H9 (cell line): ENCODE measurements at regions not wholly inside any gene's neighbourhood (a gene's known extent, or its start where the extent isn't known, plus 50 kb on each side); places are given as distances from the start of the nearest gene placed in this dataset.

ENCODE experiments used
- DNase-seq: peaks from one replicate; pipeline ENCODE4 v3.0.0-alpha.2; 2017
- H2AFZ ChIP-seq: one replicate; pipeline ENCODE4 v1.6.1; 2013; ENCODE audit warnings: mild to moderate bottlenecking, low read length, control low read depth, moderate library complexity
- H2AK5ac ChIP-seq: 2 replicates; pipeline ENCODE4 v1.6.1; 2013; ENCODE audit warnings: low read length, control low read depth, mixed read lengths; ENCODE audit not compliant: insufficient read length
- H2BK120ac ChIP-seq: one replicate; pipeline ENCODE4 v1.6.1; 2013; ENCODE audit warnings: low read depth, mild to moderate bottlenecking, low read length, control low read depth, inconsistent platforms; ENCODE audit not compliant: poor library complexity, severe bottlenecking
- H2BK12ac ChIP-seq: 2 replicates; pipeline ENCODE4 v1.6.1; 2013; ENCODE audit warnings: low read length, control low read depth, mixed read lengths, low read depth; ENCODE audit not compliant: insufficient read length
- H2BK15ac ChIP-seq: 2 replicates; pipeline ENCODE4 v1.6.1; 2013; ENCODE audit warnings: low read depth, low read length, control low read depth
- H2BK20ac ChIP-seq: one replicate; pipeline ENCODE4 v1.6.1; 2013; ENCODE audit warnings: low read depth, mild to moderate bottlenecking, low read length, control low read depth, inconsistent platforms; ENCODE audit not compliant: poor library complexity, severe bottlenecking
- H2BK5ac ChIP-seq: 2 replicates; pipeline ENCODE4 v1.6.1; 2013; ENCODE audit warnings: low read length, control low read depth, mixed read lengths; ENCODE audit not compliant: insufficient read length
- H3K14ac ChIP-seq: 2 replicates; pipeline ENCODE4 v1.6.1; 2013; ENCODE audit warnings: low read length, control low read depth; ENCODE audit not compliant: insufficient read depth
- H3K18ac ChIP-seq: 2 replicates; pipeline ENCODE4 v1.6.1; 2013; ENCODE audit warnings: low read depth, mild to moderate bottlenecking, mixed read lengths, low read length, control low read depth; ENCODE audit not compliant: insufficient read length
- H3K23ac ChIP-seq: 2 replicates; pipeline ENCODE4 v1.6.1; 2013; ENCODE audit warnings: low read length, control low read depth, mixed read lengths, low read depth; ENCODE audit not compliant: insufficient read length
- H3K23me2 ChIP-seq: 2 replicates; pipeline ENCODE4 v1.6.1; 2013; ENCODE audit warnings: low read depth, mild to moderate bottlenecking, mixed read lengths, low read length, control low read depth; ENCODE audit not compliant: insufficient read length, poor library complexity, severe bottlenecking
- H3K27ac ChIP-seq: 2 replicates; pipeline ENCODE4 v1.5.1; 2013; ENCODE audit warnings: low read length, control low read depth, mixed read lengths, low read depth; ENCODE audit not compliant: insufficient read length
- H3K27me3 ChIP-seq: 2 replicates; pipeline ENCODE4 v1.6.1; 2013; ENCODE audit warnings: low read length, control low read depth, inconsistent platforms; ENCODE audit not compliant: insufficient read depth
- H3K4ac ChIP-seq: 2 replicates; pipeline ENCODE4 v1.6.1; 2013; ENCODE audit warnings: low read depth, mild to moderate bottlenecking, control low read depth, inconsistent platforms, low read length, moderate library complexity
- H3K4me1 ChIP-seq: 2 replicates; pipeline ENCODE4 v1.6.1; 2013; ENCODE audit warnings: low read length, control low read depth, inconsistent platforms; ENCODE audit not compliant: insufficient read depth
- H3K4me2 ChIP-seq: 2 replicates; pipeline ENCODE4 v1.6.1; 2013; ENCODE audit warnings: low read length, control low read depth, mixed read lengths; ENCODE audit not compliant: insufficient read length, insufficient read depth
- H3K56ac ChIP-seq: 2 replicates; pipeline ENCODE4 v1.6.1; 2013; ENCODE audit warnings: low read depth, mild to moderate bottlenecking, mixed read lengths, low read length, control low read depth; ENCODE audit not compliant: insufficient read length
- H3K79me1 ChIP-seq: 2 replicates; pipeline ENCODE4 v1.6.1; 2013; ENCODE audit warnings: low read depth, mild to moderate bottlenecking, moderate library complexity, low read length, control low read depth, inconsistent platforms; ENCODE audit not compliant: insufficient read depth, poor library complexity, severe bottlenecking
- H3K79me2 ChIP-seq: 2 replicates; pipeline ENCODE4 v1.6.1; 2013; ENCODE audit warnings: low read length, control low read depth, inconsistent platforms; ENCODE audit not compliant: insufficient read depth
- H3K9ac ChIP-seq: 2 replicates; pipeline ENCODE4 v1.6.1; 2013; ENCODE audit warnings: low read length, control low read depth, mixed read lengths; ENCODE audit not compliant: insufficient read length; ENCODE audit errors: extremely low read depth
- H3K9me3 ChIP-seq: one replicate; pipeline ENCODE4 v1.6.1; 2013; ENCODE audit warnings: low read depth, low read length, inconsistent platforms; ENCODE audit not compliant: control insufficient read depth
- H3T11ph ChIP-seq: one replicate; pipeline ENCODE4 v1.6.1; 2013; ENCODE audit warnings: mild to moderate bottlenecking, low read length, control low read depth, inconsistent platforms
- H4K20me1 ChIP-seq: one replicate; pipeline ENCODE4 v1.6.1; 2013; ENCODE audit not compliant: control insufficient read depth, insufficient read length, insufficient read depth
- H4K5ac ChIP-seq: 2 replicates; pipeline ENCODE4 v1.6.1; 2013; ENCODE audit warnings: low read depth, mild to moderate bottlenecking, mixed read lengths, low read length, control low read depth; ENCODE audit not compliant: insufficient read length
- H4K8ac ChIP-seq: replicated peaks from 2 replicates; pipeline ENCODE4 v1.6.1; 2013; ENCODE audit warnings: low read length, control low read depth, mixed read lengths, low read depth; ENCODE audit not compliant: insufficient read length
- H4K91ac ChIP-seq: 2 replicates; pipeline ENCODE4 v1.6.1; 2013; ENCODE audit warnings: low read depth, mild to moderate bottlenecking, moderate library complexity, mixed read lengths, low read length, control low read depth; ENCODE audit not compliant: insufficient read length
- H3K27ac Mint-ChIP-seq, 3 experiments: 2 replicates in 2 of 3; 3 replicates in 1 of 3; pipeline ENCODE4 v1.8.0; 2020 to 2021; ENCODE audit warnings: mixed read lengths in 3 of 3, mild to moderate bottlenecking in 1 of 3, moderate library complexity in 1 of 3
- H3K27me3 Mint-ChIP-seq: 2 replicates; pipeline ENCODE4 v1.8.0; 2021; ENCODE audit warnings: low read depth, mild to moderate bottlenecking, moderate library complexity, mixed read lengths
- H3K36me3 Mint-ChIP-seq, 3 experiments: 2 replicates in 2 of 3; 3 replicates in 1 of 3; pipeline ENCODE4 v1.8.0; 2020 to 2021; ENCODE audit warnings: low read depth in 3 of 3, mixed read lengths in 3 of 3; ENCODE audit not compliant: insufficient read depth in 1 of 3
- H3K4me1 Mint-ChIP-seq, 2 experiments: 2 replicates each; pipeline ENCODE4 v1.8.0; 2020; ENCODE audit warnings: mixed read lengths in 2 of 2
- H3K4me3 Mint-ChIP-seq, 2 experiments: 2 replicates in 1 of 2; 3 replicates in 1 of 2; pipeline ENCODE4 v1.8.0; 2020 to 2021; ENCODE audit warnings: mild to moderate bottlenecking in 2 of 2, mixed read lengths in 2 of 2, moderate library complexity in 1 of 2
- H3K9me3 Mint-ChIP-seq, 2 experiments: 2 replicates in 1 of 2; 3 replicates in 1 of 2; pipeline ENCODE4 v1.8.0; 2020; ENCODE audit warnings: mild to moderate bottlenecking in 2 of 2, mixed read lengths in 2 of 2, moderate library complexity in 1 of 2
- WGBS: extraction: QIAGEN DNeasy Blood & Tissue Kit; methylation state at CpG from one replicate; pipeline ENCODE4 v1.1.7; 2013; ENCODE audit warnings: missing lambda C conversion rate, low lambda C conversion rate, mixed read lengths; ENCODE audit not compliant: insufficient read length; ENCODE audit errors: extremely low coverage; 5-methylcytosine and 5-hydroxymethylcytosine counted together
- TF ChIP-seq, protein P1 (sequence below): fragments of 200-600 bp; sonication (generic); conservative IDR thresholded peaks from 3 replicates; pipeline ENCODE4 v1.8.0; 2021; ENCODE audit warnings: antibody characterized with exemption, mild to moderate bottlenecking

DNA sequence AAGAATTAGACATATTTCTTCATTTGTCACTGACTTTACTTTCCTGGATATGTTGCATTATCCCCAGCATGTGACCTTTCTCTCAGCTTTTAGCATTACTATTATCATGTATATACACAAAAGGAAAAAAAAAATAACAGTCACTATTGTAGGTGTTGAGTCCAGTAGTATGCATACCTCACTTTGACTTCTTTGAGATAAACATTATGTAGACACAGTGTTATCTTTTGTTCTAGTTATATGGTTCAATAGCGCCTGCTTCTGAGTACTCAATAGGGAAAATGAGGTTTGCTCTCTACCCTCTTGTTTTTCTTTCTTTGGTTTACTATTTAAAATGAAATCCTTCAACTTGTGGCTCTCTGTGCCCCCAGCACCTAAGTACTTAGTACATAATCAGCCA lies 409.6 kb upstream of the PKN2 start:
- no peak overlapping the region for H3T11ph ChIP-seq
- no peak overlapping the region for H4K91ac ChIP-seq
- H3K23me2 ChIP-seq: no peaks in the 10 kb centered on the region
- no peak overlapping the region for H4K5ac ChIP-seq
- no peak overlapping the region for H3K23ac ChIP-seq
- no peak overlapping the region for H2AK5ac ChIP-seq
- H3K4me1 ChIP-seq: no peaks in the 10 kb centered on the region
- no peak overlapping the region for H2BK120ac ChIP-seq
- no peak overlapping the region for H3K18ac ChIP-seq
- no peak overlapping the region for H2BK12ac ChIP-seq
- no peak overlapping the region for H4K8ac ChIP-seq
- H2BK15ac ChIP-seq: no peak overlapping the region
- H3K4ac ChIP-seq: no peak overlapping the region
- no peaks in the 10 kb centered on the region for H4K20me1 ChIP-seq
- no peak overlapping the region for H3K56ac ChIP-seq
- no peaks in the 10 kb centered on the region for H3K79me1 ChIP-seq
- Mint-ChIP-seq H3K27ac (no peak overlapping the region), H3K4me3 (no peak overlapping the region), H3K36me3 (no peaks in the 10 kb centered on the region), H3K9me3 (peaks cover 0 to 4% of the 10 kb centered on the region in 2 experiments; a peak in 2 of 5 replicates), H3K27me3 (no peaks in the 10 kb centered on the region), H3K4me1 (peaks cover 20 to 21% of the 10 kb centered on the region in 2 experiments)
- H3K27me3 ChIP-seq: no peaks in the 10 kb centered on the region
- no CpG with 5 or more reads among the region's 1 CpG for WGBS
- H2AFZ ChIP-seq: no peak overlapping the region
- no peak overlapping the region for H3K4me2 ChIP-seq
- H2BK5ac ChIP-seq: no peak overlapping the region
- H3K27ac ChIP-seq: no peak overlapping the region
- no peak for DNase-seq
- no peaks in the 10 kb centered on the region for H3K9me3 ChIP-seq
- no peak overlapping the region for H3K14ac ChIP-seq
- H3K79me2 ChIP-seq: no peaks in the 10 kb centered on the region
- TF ChIP-seq, protein P1, sequence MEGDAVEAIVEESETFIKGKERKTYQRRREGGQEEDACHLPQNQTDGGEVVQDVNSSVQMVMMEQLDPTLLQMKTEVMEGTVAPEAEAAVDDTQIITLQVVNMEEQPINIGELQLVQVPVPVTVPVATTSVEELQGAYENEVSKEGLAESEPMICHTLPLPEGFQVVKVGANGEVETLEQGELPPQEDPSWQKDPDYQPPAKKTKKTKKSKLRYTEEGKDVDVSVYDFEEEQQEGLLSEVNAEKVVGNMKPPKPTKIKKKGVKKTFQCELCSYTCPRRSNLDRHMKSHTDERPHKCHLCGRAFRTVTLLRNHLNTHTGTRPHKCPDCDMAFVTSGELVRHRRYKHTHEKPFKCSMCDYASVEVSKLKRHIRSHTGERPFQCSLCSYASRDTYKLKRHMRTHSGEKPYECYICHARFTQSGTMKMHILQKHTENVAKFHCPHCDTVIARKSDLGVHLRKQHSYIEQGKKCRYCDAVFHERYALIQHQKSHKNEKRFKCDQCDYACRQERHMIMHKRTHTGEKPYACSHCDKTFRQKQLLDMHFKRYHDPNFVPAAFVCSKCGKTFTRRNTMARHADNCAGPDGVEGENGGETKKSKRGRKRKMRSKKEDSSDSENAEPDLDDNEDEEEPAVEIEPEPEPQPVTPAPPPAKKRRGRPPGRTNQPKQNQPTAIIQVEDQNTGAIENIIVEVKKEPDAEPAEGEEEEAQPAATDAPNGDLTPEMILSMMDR: no peak
- H3K9ac ChIP-seq: no peak overlapping the region
- no peak overlapping the region for H2BK20ac ChIP-seq
